ENCODE measurements at regions not wholly inside any gene's neighbourhood (a gene's known extent, or its start where the extent isn't known, plus 50 kb on each side); places are given as distances from the start of the nearest gene placed in this dataset.

DNA sequence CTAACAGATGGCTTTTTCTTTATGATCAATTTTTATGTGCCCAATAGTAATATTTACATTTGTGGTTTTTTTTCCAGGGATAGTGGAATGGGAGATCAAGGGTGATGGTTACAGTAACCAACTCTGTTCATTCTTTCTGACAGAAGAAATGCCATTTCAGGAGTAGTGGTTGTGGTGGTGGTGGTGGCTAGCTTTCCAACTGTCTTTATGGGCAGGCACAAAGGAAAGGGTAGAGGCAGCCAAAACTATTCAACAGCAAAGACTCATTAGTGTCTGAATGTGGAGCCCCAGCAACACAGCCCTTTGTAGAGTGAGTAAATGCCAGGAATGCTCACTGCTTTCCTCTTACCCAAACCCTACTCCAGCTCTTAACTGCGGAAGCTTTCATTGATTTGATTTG lies 227.7 kb downstream of the RND3 start:
- no peaks in the 10 kb centered on the region for H3K36me3 ChIP-seq (ENCODE audit: control insufficient read depth, insufficient read depth, low read length)
- H3K9me3 ChIP-seq (replicated peaks; ENCODE audit: control insufficient read depth, insufficient read depth, low read depth, low read length): no peaks in the 10 kb centered on the region
- no peak for TF ChIP-seq NFIC (IDR thresholded peaks at IDR 0.05)
- no peak for TF ChIP-seq POLR2AphosphoS2 (IDR thresholded peaks at IDR 0.05; ENCODE audit: low read length)
- TF ChIP-seq PHB2 (IDR thresholded peaks at IDR 0.05; ENCODE audit: low read depth): no peak
- TF ChIP-seq DACH1 (IDR thresholded peaks at IDR 0.05; ENCODE audit: partially characterized antibody): no peak
- TF ChIP-seq HCFC1 (IDR thresholded peaks at IDR 0.05; ENCODE audit: low read depth, low read length): no peak
- TF ChIP-seq, protein P1, sequence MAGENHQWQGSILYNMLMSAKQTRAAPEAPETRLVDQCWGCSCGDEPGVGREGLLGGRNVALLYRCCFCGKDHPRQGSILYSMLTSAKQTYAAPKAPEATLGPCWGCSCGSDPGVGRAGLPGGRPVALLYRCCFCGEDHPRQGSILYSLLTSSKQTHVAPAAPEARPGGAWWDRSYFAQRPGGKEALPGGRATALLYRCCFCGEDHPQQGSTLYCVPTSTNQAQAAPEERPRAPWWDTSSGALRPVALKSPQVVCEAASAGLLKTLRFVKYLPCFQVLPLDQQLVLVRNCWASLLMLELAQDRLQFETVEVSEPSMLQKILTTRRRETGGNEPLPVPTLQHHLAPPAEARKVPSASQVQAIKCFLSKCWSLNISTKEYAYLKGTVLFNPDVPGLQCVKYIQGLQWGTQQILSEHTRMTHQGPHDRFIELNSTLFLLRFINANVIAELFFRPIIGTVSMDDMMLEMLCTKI (IDR thresholded peaks at IDR 0.05; ENCODE audit: partially characterized antibody): no peak
- TF ChIP-seq, protein P2, sequence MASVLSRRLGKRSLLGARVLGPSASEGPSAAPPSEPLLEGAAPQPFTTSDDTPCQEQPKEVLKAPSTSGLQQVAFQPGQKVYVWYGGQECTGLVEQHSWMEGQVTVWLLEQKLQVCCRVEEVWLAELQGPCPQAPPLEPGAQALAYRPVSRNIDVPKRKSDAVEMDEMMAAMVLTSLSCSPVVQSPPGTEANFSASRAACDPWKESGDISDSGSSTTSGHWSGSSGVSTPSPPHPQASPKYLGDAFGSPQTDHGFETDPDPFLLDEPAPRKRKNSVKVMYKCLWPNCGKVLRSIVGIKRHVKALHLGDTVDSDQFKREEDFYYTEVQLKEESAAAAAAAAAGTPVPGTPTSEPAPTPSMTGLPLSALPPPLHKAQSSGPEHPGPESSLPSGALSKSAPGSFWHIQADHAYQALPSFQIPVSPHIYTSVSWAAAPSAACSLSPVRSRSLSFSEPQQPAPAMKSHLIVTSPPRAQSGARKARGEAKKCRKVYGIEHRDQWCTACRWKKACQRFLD (CRISPR knock-in tag; IDR thresholded peaks at IDR 0.05): no peak
- TF ChIP-seq SRSF9 (IDR thresholded peaks at IDR 0.05; ENCODE audit: borderline replicate concordance, low read depth, low read length): no peak
- TF ChIP-seq TAF1 (IDR thresholded peaks at IDR 0.05; ENCODE audit: control insufficient read depth, extremely low read depth, insufficient read depth, low read length, severe bottlenecking): no peak
- no peak for TF ChIP-seq ZC3H11A (IDR thresholded peaks at IDR 0.05; ENCODE audit: low read depth, low read length)
- intact Hi-C loops (cut with micrococcal nuclease) (no loop called here), in situ Hi-C loops (cut with MboI) (no loop called here)
- H3K79me2 ChIP-seq (ENCODE audit: control insufficient read depth, insufficient read depth, low read length): no peaks in the 10 kb centered on the region
- H4K20me1 ChIP-seq (replicated peaks; ENCODE audit: control insufficient read depth, insufficient read depth, low read length): no peaks in the 10 kb centered on the region
- FAIRE-seq (no peak), ATAC-seq (no peak), DNase-seq (ENCODE audit: extremely low read depth in 1 of 4, low spot score in 3 of 4) (no peak)
- H3K4me3 ChIP-seq: no peak overlapping the region
- no peak overlapping the region for H3K27ac ChIP-seq (ENCODE audit: extremely low read depth, low read depth, low read length)
- BruUV-seq (replicated peaks): no TSS peak
- WGBS (ENCODE audit: insufficient coverage, low coverage, missing lambda C conversion rate): 8% methylated on average over 1 of the region's 1 CpG
- no peaks in the 10 kb centered on the region for H3K4me1 ChIP-seq (replicated peaks in 1 of 2; ENCODE audit: control insufficient read depth in 2 of 2, insufficient read depth in 2 of 2, low read length in 2 of 2)
- H3K9ac ChIP-seq (ENCODE audit: insufficient read depth in 1 of 2, low read depth in 2 of 2, low read length in 2 of 2): no peak overlapping the region
- H3K4me2 ChIP-seq (ENCODE audit: insufficient read depth, low read length): no peak overlapping the region
- no peaks in the 10 kb centered on the region for H3K27me3 ChIP-seq (ENCODE audit: control insufficient read depth in 2 of 2, insufficient read depth in 2 of 2, low read length in 2 of 2)
- H3K9me1 ChIP-seq (ENCODE audit: control insufficient read depth, insufficient read depth, low read length): no peaks in the 10 kb centered on the region
- POLR2A ChIA-PET: no interaction called here
- no peak overlapping the region for H2AFZ ChIP-seq (ENCODE audit: low read depth, low read length)
- CTCF ChIA-PET (ENCODE audit: low intra/inter-chr PET ratio): no interaction called here

Data from K562 (cell line).